Erythroblast (primary cell): ENCODE measurements at regions not wholly inside any gene's neighbourhood (a gene's known extent, or its start where the extent isn't known, plus 50 kb on each side); places are given as distances from the start of the nearest gene placed in this dataset.

Source experiments
- GATA1 ChIP-seq: IDR thresholded peaks from 2 replicates; pipeline ENCODE4 v1.6.1; 2011; ENCODE audit warnings: low read depth, mild to moderate bottlenecking, control low read depth, low read length, moderate library complexity
- POLR2A ChIP-seq: IDR thresholded peaks from 2 replicates; pipeline ENCODE4 v1.6.1; 2011; ENCODE audit warnings: mild to moderate bottlenecking, low read length

GRCh38 chr20:16810216-16810615, 62.1 kb downstream of the OTOR start:
- TF ChIP-seq POLR2A, result no peak
- TF ChIP-seq GATA1, result no peak
